GM23248 (cell line): ENCODE measurements at regions not wholly inside any gene's neighbourhood (a gene's known extent, or its start where the extent isn't known, plus 50 kb on each side); places are given as distances from the start of the nearest gene placed in this dataset.

Experiments used
- DNase-seq: peaks from one replicate; pipeline ENCODE4 v3.0.0-alpha.2; 2015
- H2AFZ ChIP-seq: fragments of 200-600 bp; sonication (generic); 2 replicates; pipeline ENCODE4 v1.6.1; 2016; ENCODE audit warnings: antibody characterized with exemption
- H3F3A ChIP-seq: fragments of 200-600 bp; sonication (generic); 2 replicates; pipeline ENCODE4 v1.6.1; 2016; ENCODE audit warnings: mild to moderate bottlenecking, antibody characterized with exemption, mixed run types; ENCODE audit not compliant: insufficient read depth
- H3K27ac ChIP-seq: fragments of 200-600 bp; sonication (generic); 2 replicates; pipeline ENCODE4 v1.5.1; 2016; ENCODE audit warnings: mild to moderate bottlenecking
- H3K27me3 ChIP-seq: fragments of 200-600 bp; sonication (generic); replicated peaks from 2 replicates; pipeline ENCODE4 v1.6.1; 2016; ENCODE audit warnings: mild to moderate bottlenecking; ENCODE audit not compliant: insufficient read depth
- H3K36me3 ChIP-seq: fragments of 200-600 bp; sonication (generic); 2 replicates; pipeline ENCODE4 v1.6.1; 2016; ENCODE audit warnings: low read depth, mild to moderate bottlenecking
- H3K4me1 ChIP-seq: fragments of 200-600 bp; sonication (generic); 2 replicates; pipeline ENCODE4 v1.6.1; 2016; ENCODE audit warnings: mild to moderate bottlenecking; ENCODE audit not compliant: insufficient read depth
- H3K4me2 ChIP-seq: fragments of 200-600 bp; sonication (generic); one replicate; pipeline ENCODE4 v1.6.1; 2016; ENCODE audit warnings: mild to moderate bottlenecking; ENCODE audit not compliant: unreplicated experiment
- H3K4me3 ChIP-seq: fragments of 200-600 bp; sonication (generic); 2 replicates; pipeline ENCODE4 v1.5.1; 2016; ENCODE audit warnings: mild to moderate bottlenecking
- H3K79me2 ChIP-seq: fragments of 200-600 bp; sonication (generic); 2 replicates; pipeline ENCODE4 v1.6.1; 2016; ENCODE audit warnings: mild to moderate bottlenecking; ENCODE audit not compliant: insufficient read depth
- H3K9ac ChIP-seq: fragments of 200-600 bp; sonication (generic); 2 replicates; pipeline ENCODE4 v1.6.1; 2016; ENCODE audit warnings: mild to moderate bottlenecking
- H3K9me2 ChIP-seq: fragments of 200-600 bp; sonication (generic); 2 replicates; pipeline ENCODE4 v1.6.1; 2016; ENCODE audit warnings: mixed run types, mild to moderate bottlenecking, moderate library complexity; ENCODE audit not compliant: insufficient read depth
- H3K9me3 ChIP-seq: fragments of 200-600 bp; sonication (generic); one replicate; pipeline ENCODE4 v1.6.1; 2017; ENCODE audit warnings: low read depth
- H4K20me1 ChIP-seq: fragments of 200-600 bp; sonication (generic); 2 replicates; pipeline ENCODE4 v1.6.0; 2016; ENCODE audit not compliant: insufficient read depth
- EZH2 ChIP-seq: fragments of 200-600 bp; sonication (generic); IDR thresholded peaks from 2 replicates; pipeline ENCODE4 v1.6.1; 2018; ENCODE audit warnings: antibody characterized with exemption, mild to moderate bottlenecking; ENCODE audit not compliant: insufficient read depth, poor library complexity, severe bottlenecking
- EZH2phosphoT487 ChIP-seq: fragments of 200-600 bp; sonication (generic); IDR thresholded peaks from 2 replicates; pipeline ENCODE4 v1.6.1; 2018; ENCODE audit warnings: antibody characterized with exemption, moderate library complexity, mild to moderate bottlenecking, low read depth; ENCODE audit not compliant: insufficient read depth
- WGBS, 2 experiments: methylation state at CpG; one replicate each; pipeline ENCODE4 v1.1.6; 2015 to 2017; ENCODE audit warnings: low lambda C conversion rate in 2 of 2, low coverage in 1 of 2; ENCODE audit errors: missing lambda C conversion rate in 2 of 2; 5-methylcytosine and 5-hydroxymethylcytosine counted together
- in situ Hi-C: fragments of 300-500 bp; cut with MboI; formaldehyde crosslinking; loops from 2 replicates; pipeline ENCODE4 v1.15.0; 2020

DNA sequence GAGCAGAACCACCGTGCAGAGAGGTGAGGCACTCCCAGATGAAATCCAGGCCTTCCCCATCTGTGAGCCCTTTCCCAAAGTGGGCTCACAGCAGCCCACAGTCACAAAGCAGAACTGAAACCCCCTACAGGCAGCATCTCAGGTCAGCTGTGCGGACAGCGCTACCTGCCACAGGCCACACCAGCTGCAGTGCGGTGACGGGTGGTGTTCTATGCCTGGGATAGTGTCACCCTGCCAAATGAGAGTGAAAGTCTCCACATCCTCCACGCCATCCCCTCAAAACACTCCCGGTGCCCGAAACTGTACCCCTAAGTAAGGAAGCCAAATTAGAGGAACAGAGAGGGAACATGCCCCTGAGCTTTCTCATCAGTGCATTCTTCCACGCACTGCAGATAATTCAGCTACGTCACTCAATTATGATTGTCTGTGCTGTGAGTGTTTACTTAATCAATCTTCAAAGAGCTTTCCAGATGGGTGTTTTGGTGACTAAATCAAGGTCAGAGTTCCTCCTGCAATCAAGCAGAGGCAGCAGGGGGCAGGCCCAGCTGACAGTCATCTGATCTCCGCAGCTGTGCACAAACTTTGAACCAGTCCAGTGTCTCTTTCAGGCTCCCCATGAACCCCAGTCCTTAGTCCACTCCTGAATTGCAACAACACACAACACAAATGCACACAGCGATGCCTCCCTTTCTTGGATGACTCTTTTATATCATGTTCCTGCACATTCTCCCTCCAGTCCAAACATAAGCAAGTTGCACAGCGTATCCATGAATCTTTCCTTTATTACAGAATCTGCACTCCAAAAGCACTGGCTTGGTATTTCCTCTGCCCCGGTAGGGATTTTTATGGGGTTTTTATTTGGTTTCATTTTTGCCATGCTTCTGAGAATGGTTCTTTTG, 150.0 kb downstream of the TOMM20 start:
- H3K9ac ChIP-seq: peak overlapping the region; percentile 50
- in situ Hi-C loops: loop anchor here (10.0 kb wide), 1 partner anchor 106 kb away; no protein-coding TSS in a partner anchor
- no peaks in the 10 kb centered on the region for H4K20me1 ChIP-seq
- DNase-seq: peak; percentile 72
- H3K27me3 ChIP-seq: no peaks in the 10 kb centered on the region
- no peaks in the 10 kb centered on the region for H3K9me2 ChIP-seq
- no peaks in the 10 kb centered on the region for H3K9me3 ChIP-seq
- 41% methylated on average over 14 of the region's 14 CpGs for WGBS, 2 experiments
- 0 out of 2 replicates have a peak overlapping the region, but pooled peaks have one; percentile 0 for H3K4me3 ChIP-seq
- H3K36me3 ChIP-seq: no peaks in the 10 kb centered on the region
- no peaks in the 10 kb centered on the region for H3K79me2 ChIP-seq
- peaks cover 62% of the 10 kb centered on the region for H3K4me1 ChIP-seq
- peaks cover 69% of the 10 kb centered on the region for H3F3A ChIP-seq
- H3K27ac ChIP-seq: peak overlapping the region; percentile 99
- TF ChIP-seq EZH2 (no peak), EZH2phosphoT487 (no peak)
- H3K4me2 ChIP-seq: peak overlapping the region; percentile 14
- H2AFZ ChIP-seq: no peak overlapping the region

DNA sequence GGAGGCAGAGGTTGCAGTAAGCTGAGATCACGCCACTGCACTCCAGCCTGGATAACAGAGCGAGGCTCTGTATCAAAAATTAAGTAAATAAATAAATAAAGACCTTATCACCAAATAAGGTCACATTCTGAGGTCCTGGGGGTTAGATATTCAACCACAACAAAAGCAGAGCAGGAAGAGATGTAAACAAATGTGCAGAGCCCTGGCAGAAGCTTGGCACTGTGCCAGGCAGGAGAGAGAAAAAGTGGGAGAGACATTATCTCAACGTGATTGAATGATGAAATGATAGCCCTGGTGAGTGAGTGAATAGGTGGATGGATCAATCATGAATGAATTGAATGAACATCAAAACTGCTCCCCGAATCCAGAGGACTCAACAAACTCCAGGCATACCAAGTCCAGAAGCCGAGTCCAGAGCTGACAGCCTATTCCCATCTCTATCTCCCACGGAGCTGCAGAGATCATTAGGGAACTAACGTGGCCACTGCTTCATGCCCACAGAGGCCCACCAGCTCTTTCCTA, 150.7 kb downstream of the TOMM20 start:
- Histone ChIP-seq H4K20me1 (no peaks in the 10 kb centered on the region), H3K9me3 (no peaks in the 10 kb centered on the region), H3K4me2 (no peak overlapping the region), H3K4me1 (peaks cover 60% of the 10 kb centered on the region), H2AFZ (no peak overlapping the region), H3F3A (peaks cover 66% of the 10 kb centered on the region), H3K9ac (peak overlapping the region; percentile 50; the same call in 1 of the 2 replicates), H3K9me2 (no peaks in the 10 kb centered on the region), H3K27me3 (no peaks in the 10 kb centered on the region), H3K36me3 (no peaks in the 10 kb centered on the region), H3K79me2 (no peaks in the 10 kb centered on the region), H3K4me3 (no peak overlapping the region), H3K27ac (peak overlapping the region; percentile 99; the same call in 1 of the 2 replicates)
- in situ Hi-C loops: loop anchor here (10.0 kb wide), 1 partner anchor 107 kb away; no protein-coding TSS in a partner anchor
- WGBS, 2 experiments: 75 to 78% methylated on average over 7 of the region's 7 CpGs
- no peak for DNase-seq
- TF ChIP-seq EZH2 (no peak), EZH2phosphoT487 (no peak)

DNA sequence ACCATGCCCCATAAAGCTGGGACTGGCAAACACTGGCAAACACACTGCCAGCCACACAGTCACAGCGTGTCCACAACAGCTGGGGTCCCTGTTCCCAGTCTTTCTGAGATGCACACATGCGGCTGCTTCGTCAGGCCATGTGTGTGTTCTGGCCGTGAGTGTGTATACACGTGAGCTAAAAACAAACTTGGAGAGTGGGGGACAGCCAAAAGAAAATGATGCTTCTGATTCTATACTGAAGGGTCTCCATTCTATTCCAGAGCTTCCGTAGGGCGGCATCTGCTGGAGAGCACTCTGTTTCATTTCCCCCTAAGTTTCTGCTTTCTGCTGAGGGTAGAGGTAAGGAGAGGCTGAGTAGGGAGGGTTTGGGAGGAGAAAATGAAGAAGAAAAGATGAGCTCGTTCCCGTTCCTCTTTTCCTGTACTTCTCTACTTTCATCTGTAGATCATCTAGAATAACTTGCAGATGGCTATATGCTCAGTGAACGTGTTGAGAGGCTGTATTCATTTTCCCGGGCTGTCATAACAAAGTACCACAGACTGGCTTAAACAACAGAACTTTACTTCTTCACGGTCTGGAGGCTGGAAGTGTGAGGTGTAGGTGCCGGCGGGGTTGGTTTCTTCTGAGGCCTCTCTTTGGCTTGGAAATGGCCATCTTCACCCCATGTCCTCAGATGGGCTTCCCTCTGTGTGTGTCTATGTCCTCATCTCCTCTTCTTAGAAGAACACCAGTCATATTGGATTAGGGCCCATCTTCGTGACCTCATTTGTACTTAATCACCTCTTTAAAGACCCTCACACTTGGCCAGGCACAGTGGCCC, 151.6 kb downstream of the TOMM20 start:
- in situ Hi-C loops: loop anchor here (10.0 kb wide), 1 partner anchor 108 kb away; no protein-coding TSS in a partner anchor
- Histone ChIP-seq H3K9me3 (no peaks in the 10 kb centered on the region), H3K9me2 (no peaks in the 10 kb centered on the region), H3K27me3 (no peaks in the 10 kb centered on the region), H3K4me1 (peaks cover 59% of the 10 kb centered on the region), H3K79me2 (no peaks in the 10 kb centered on the region), H3F3A (peaks cover 59% of the 10 kb centered on the region), H3K9ac (no peak overlapping the region), H3K4me3 (no peak overlapping the region), H3K4me2 (no peak overlapping the region), H2AFZ (no peak overlapping the region), H3K36me3 (no peaks in the 10 kb centered on the region), H3K27ac (no peak overlapping the region), H4K20me1 (no peaks in the 10 kb centered on the region)
- DNase-seq: no peak
- WGBS, 2 experiments: 96 to 97% methylated on average over 15 of the region's 15 CpGs
- TF ChIP-seq EZH2 (no peak), EZH2phosphoT487 (no peak)
